Heart right ventricle (tissue), 16 donors: ENCODE measurements at regions not wholly inside any gene's neighbourhood (a gene's known extent, or its start where the extent isn't known, plus 50 kb on each side); places are given as distances from the start of the nearest gene placed in this dataset.
"Not testable (repeated sequence)": the region's sequence is repeated elsewhere in the genome, so short reads cannot be mapped to it uniquely, and the experiment has no call there.

Experiments used
- ATAC-seq, 8 donors: fragments of 200-7000 bp; cut with Tn5 transposase; one replicate each; pipeline ENCODE4 v1.9.1; 2020; ENCODE audit warnings: mild to moderate bottlenecking in 8 of 8, moderate library complexity in 8 of 8, moderate number of reproducible peaks in 1 of 8
- DNase-seq, 2 donors: peaks; one replicate each; pipeline ENCODE4 v3.0.0-alpha.2; 2020
- H3K27ac ChIP-seq, 10 donors: fragments of 200-600 bp; sonication (generic) in 2 of 10; one replicate each; pipeline versions ENCODE4 v1.5.0 to v1.8.0; 2020 to 2022; ENCODE audit warnings: mild to moderate bottlenecking in 3 of 10
- H3K27me3 ChIP-seq, 7 donors: fragments of 200-600 bp; one replicate each; pipeline ENCODE4 v1.8.0; 2021 to 2022; ENCODE audit warnings: mild to moderate bottlenecking in 2 of 7
- H3K36me3 ChIP-seq, 9 donors: fragments of 200-600 bp; sonication (generic) in 1 of 9; one replicate each; pipeline versions ENCODE4 v1.5.0 to v1.8.0; 2020 to 2022; ENCODE audit warnings: mild to moderate bottlenecking in 2 of 9
- H3K4me1 ChIP-seq, 9 donors: fragments of 200-600 bp; sonication (generic) in 1 of 9; one replicate each; pipeline versions ENCODE4 v1.5.0 to v1.8.0; 2020 to 2022; ENCODE audit warnings: mild to moderate bottlenecking in 4 of 9
- H3K4me3 ChIP-seq, 10 donors: fragments of 200-600 bp; sonication (generic) in 2 of 10; one replicate each; pipeline versions ENCODE4 v1.5.0 to v1.8.0; 2020 to 2022; ENCODE audit warnings: mild to moderate bottlenecking in 7 of 10, moderate library complexity in 2 of 10
- H3K9me3 ChIP-seq, 11 donors: fragments of 200-600 bp in 10 of 11; sonication (generic) in 2 of 11; one replicate each; pipeline versions ENCODE4 v1.5.0 to v1.8.0; 2013 to 2022; ENCODE audit warnings: mild to moderate bottlenecking in 2 of 11, control low read depth in 1 of 11, moderate library complexity in 1 of 11
- WGBS, 2 donors: extraction: QIAGEN DNeasy Blood & Tissue Kit; methylation state at CpG; one replicate each; pipeline ENCODE4 v1.1.7; 2013; ENCODE audit warnings: inconsistent platforms in 1 of 2; 5-methylcytosine and 5-hydroxymethylcytosine counted together
- intact Hi-C, 10 donors: fragments of 100-400 bp; cut with DNase I; formaldehyde crosslinking; loops; one replicate each; pipeline versions ENCODE4 v1.11.1 to v1.14.2; 2022
- TF ChIP-seq, protein P1 (sequence below), 9 donors: fragments of 200-600 bp; sonication (generic) in 2 of 9; IDR thresholded peaks; one replicate each; pipeline versions ENCODE4 v1.5.0 to v1.8.0; 2021 to 2022; ENCODE audit warnings: antibody characterized with exemption in 9 of 9, mild to moderate bottlenecking in 5 of 9, moderate library complexity in 1 of 9
- donor health status: Arrhythmogenic right ventricular cardiomyopathy.
- donor health status: ischemic (EF 13 %, LVEDD 7.1; RV severe dilation, severe dysfunction).
- donor health status: healthy with polysubstance abuse.
- donor health status: DM: no; HTN: yes; CAD: no.
- donor health status: DM: no; HTN: no; CAD: no.
- donor health status: ischemic (EF 25% LVEDD 6.9; RV normal size, moderate dysfunction).
- donor health status: ischemic (EF 25% LVEDD 5.7; RV mildly dilated, moderate dysfunction).
- donor health status: healthy.
- donor health status: DM: yes; HTN: yes; CAD: no.
- donor health status: Ischemic cardiomyopathy.
- donor health status: ischemic (EF 35%, LVEDD 5.7; RV mildly dilated, moderate dysfunction).
- donor health status: nonischemic (EF 11% LVEDD 7.7; RV severe dilation, severe dysfunction).
- donor health status: DM: yes; HTN: yes; CAD: no.
- donor health status: PGD.
- donor health status: ischemic (EF 29% LVEDD 5.4; RV normal size, mild dysfunction).
- donor health status: nonischemic (EF 23%, LVEDD 6.1; RV moderate dilation, normal function).

DNA sequence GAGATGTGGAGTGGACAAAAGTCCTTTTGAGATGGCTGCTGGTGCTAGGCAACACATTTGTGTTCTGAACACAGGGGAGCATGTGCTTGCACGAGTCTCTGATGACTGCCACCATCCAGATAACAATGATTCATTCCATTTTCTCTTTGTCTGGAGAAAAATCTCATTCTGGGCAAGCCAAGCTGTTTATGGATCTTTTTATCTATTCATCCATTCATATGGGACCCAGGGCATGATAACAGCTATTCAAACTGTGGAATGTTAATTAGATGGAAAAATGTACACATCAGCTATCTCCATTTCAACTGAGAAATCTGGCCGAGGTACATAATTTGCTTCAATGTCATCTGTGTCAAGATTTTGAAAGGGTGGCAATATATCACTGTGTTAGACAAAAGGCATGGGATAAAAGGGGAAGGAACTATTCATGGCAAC is 117.5 kb upstream of the ZBED5 start:
- H3K9me3 ChIP-seq = peaks cover 0 to 33% (median 0%) of the 10 kb centered on the region in 11 donors
- ATAC-seq (peak in 2 of 8 donors; percentile 33 to 67), DNase-seq (no peak)
- no peaks in the 10 kb centered on the region for H3K27me3 ChIP-seq
- TF ChIP-seq, protein P1, sequence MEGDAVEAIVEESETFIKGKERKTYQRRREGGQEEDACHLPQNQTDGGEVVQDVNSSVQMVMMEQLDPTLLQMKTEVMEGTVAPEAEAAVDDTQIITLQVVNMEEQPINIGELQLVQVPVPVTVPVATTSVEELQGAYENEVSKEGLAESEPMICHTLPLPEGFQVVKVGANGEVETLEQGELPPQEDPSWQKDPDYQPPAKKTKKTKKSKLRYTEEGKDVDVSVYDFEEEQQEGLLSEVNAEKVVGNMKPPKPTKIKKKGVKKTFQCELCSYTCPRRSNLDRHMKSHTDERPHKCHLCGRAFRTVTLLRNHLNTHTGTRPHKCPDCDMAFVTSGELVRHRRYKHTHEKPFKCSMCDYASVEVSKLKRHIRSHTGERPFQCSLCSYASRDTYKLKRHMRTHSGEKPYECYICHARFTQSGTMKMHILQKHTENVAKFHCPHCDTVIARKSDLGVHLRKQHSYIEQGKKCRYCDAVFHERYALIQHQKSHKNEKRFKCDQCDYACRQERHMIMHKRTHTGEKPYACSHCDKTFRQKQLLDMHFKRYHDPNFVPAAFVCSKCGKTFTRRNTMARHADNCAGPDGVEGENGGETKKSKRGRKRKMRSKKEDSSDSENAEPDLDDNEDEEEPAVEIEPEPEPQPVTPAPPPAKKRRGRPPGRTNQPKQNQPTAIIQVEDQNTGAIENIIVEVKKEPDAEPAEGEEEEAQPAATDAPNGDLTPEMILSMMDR (IDR thresholded peaks at IDR 0.05) = no peak
- intact Hi-C loops = no loop called here
- H3K4me1 ChIP-seq = peaks cover 0 to 12% (median 0%) of the 10 kb centered on the region in 9 donors
- H3K4me3 ChIP-seq = no peak overlapping the region
- H3K27ac ChIP-seq = peak overlapping the region in 1 of 10 donors; percentile 10
- 12 to 17% methylated on average over 2 of the region's 2 CpGs for whole genome bisulfite sequencing, 2 donors
- no peaks in the 10 kb centered on the region for H3K36me3 ChIP-seq

- H3K27ac ChIP-seq = no peak overlapping the region
- peaks cover 0 to 18% (median 0%) of the 10 kb centered on the region in 11 donors for H3K9me3 ChIP-seq
- WGBS, 2 donors = 78 to 83% methylated on average over 1 of the region's 1 CpG
- H3K4me3 ChIP-seq = no peak overlapping the region
- H3K36me3 ChIP-seq = no peaks in the 10 kb centered on the region
- TF ChIP-seq, protein P1 (IDR thresholded peaks at IDR 0.05) = no peak
- ATAC-seq = no peak
- intact Hi-C loops = no loop called here
- no peaks in the 10 kb centered on the region for H3K27me3 ChIP-seq
- no peak for DNase-seq
- peaks cover 0 to 12% (median 0%) of the 10 kb centered on the region in 9 donors for H3K4me1 ChIP-seq
Measured at GRCh38 chr11:10973416-10973815, 115.6 kb upstream of the ZBED5 start.

GRCh38 chr11:10970926-10971325 is 113.1 kb upstream of the ZBED5 start:
- 59 to 63% methylated on average over 3 of the region's 3 CpGs for WGBS, 2 donors
- H3K9me3 ChIP-seq = peaks cover 0 to 7% (median 0%) of the 10 kb centered on the region in 11 donors
- ATAC-seq = no peak
- TF ChIP-seq, protein P1 (IDR thresholded peaks at IDR 0.05) = no peak
- no peak for DNase-seq
- no peak overlapping the region for H3K4me3 ChIP-seq
- no peaks in the 10 kb centered on the region for H3K36me3 ChIP-seq
- no peak overlapping the region for H3K27ac ChIP-seq
- H3K4me1 ChIP-seq = peaks cover 0 to 11% (median 0%) of the 10 kb centered on the region in 9 donors
- intact Hi-C loops = no loop called here
- H3K27me3 ChIP-seq = no peaks in the 10 kb centered on the region

DNA sequence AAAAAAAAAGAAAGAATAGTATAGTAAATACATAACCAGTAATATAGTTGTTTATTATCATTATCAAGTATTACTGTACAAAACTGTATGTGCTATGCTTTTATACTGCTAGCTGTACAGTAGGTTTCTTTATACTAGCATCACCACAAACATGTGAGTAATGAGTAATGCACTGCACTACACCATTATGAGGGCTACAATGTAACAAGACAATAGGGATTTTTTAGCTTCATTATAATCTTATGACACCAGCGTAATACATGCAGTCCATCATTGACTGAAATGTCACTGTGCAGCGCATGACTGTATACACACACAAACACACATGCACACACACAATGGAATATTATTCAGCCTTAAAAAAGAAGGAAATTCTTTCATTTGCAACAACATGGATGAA is 111.5 kb upstream of the ZBED5 start:
- Histone ChIP-seq H3K9me3 (peaks cover 0 to 11% (median 0%) of the 10 kb centered on the region in 11 donors), H3K27ac (no peak overlapping the region), H3K36me3 (no peaks in the 10 kb centered on the region), H3K4me3 (no peak overlapping the region), H3K27me3 (no peaks in the 10 kb centered on the region), H3K4me1 (no peaks in the 10 kb centered on the region)
- ATAC-seq = no peak
- 97 to 99% methylated on average over 2 of the region's 2 CpGs for WGBS, 2 donors
- TF ChIP-seq, protein P1 (IDR thresholded peaks at IDR 0.05) = no peak
- DNase-seq = no peak
- intact Hi-C loops = no loop called here

DNA sequence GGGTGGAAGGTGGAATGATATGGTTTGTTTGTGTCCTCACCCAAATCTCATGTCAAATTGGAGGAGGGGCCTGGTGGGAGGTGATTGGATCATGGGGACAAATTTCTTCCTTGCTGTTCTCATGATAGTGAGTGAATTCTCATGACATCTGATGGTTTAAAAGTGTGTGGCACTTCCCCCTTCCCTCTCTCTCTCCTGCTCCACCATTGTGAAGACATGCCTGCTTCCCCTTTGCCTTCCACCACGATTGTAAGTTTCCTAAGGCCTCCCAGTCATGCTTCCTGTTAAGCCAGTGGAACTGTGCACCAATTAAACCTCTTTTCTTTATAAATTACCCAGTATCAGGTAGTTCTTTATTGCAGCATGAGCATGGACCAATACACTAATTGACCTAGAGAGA is 99.0 kb upstream of the ZBED5 start:
- WGBS, 2 donors = 44 to 76% methylated on average over 1 of the region's 1 CpG
- not testable (repeated sequence) for H3K27ac ChIP-seq, ATAC-seq, H3K27me3 ChIP-seq, H3K4me3 ChIP-seq, DNase-seq, H3K4me1 ChIP-seq, H3K36me3 ChIP-seq
- peaks cover 0 to 23% (median 0%) of the 10 kb centered on the region in 11 donors for H3K9me3 ChIP-seq
- intact Hi-C loops = loop anchor here in 1 of 10 donors (5.0 kb wide), 1 partner anchor 35 kb away; no protein-coding TSS in a partner anchor
